22Rv1 (cell line): ENCODE measurements at regions not wholly inside any gene's neighbourhood (a gene's known extent, or its start where the extent isn't known, plus 50 kb on each side); places are given as distances from the start of the nearest gene placed in this dataset.

ENCODE experiments used
- CTCF ChIP-seq: fragments of 450-650 bp; IDR thresholded peaks from 2 replicates; pipeline ENCODE4 v1.5.1; 2017; ENCODE audit warnings: mild to moderate bottlenecking
- ZFX ChIP-seq: fragments of 450-650 bp; IDR thresholded peaks from 2 replicates; pipeline ENCODE4 v1.6.1; 2017; ENCODE audit warnings: antibody characterized with exemption, borderline replicate concordance

DNA sequence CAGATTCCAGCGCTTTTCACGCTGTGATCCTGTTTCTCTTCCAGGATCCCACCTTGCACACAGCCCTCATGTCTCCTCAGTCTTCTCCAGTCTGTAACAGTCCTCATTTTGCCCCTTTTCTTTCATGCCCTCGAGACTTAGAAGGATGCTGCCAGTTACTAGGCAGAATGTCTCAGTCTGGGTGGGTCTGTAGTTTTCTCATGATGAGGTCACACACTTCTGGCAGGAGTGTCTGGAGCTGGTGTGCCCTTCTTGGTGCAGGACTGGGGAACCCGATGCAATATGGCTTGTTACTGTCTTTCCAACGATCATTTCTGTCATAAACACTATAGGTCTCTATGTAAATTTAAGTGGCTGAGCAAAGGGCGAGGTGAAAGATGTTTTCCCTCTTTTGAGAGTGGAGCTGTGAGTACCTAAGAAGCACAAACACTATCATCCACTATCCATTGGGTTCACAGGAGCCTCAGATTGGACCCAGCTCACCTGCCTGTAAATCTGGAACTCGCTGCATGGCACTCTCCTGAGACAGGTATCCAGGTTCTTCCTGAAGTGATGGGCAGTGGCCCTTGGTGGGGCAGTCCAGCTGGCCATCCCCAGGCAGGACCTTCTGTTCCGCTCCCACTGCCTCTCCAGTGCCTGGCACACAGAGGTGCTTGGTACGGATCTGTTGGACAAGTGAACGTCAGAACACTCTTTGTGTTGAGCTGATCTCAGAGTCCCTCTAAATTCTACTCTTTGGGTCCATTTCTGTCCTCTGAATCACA is 64.3 kb upstream of the ZNF32 start:
- TF ChIP-seq ZFX (no peak), CTCF (no peak)
